ENCODE measurements at regions not wholly inside any gene's neighbourhood (a gene's known extent, or its start where the extent isn't known, plus 50 kb on each side); places are given as distances from the start of the nearest gene placed in this dataset.

- TF ChIP-seq, protein P1, sequence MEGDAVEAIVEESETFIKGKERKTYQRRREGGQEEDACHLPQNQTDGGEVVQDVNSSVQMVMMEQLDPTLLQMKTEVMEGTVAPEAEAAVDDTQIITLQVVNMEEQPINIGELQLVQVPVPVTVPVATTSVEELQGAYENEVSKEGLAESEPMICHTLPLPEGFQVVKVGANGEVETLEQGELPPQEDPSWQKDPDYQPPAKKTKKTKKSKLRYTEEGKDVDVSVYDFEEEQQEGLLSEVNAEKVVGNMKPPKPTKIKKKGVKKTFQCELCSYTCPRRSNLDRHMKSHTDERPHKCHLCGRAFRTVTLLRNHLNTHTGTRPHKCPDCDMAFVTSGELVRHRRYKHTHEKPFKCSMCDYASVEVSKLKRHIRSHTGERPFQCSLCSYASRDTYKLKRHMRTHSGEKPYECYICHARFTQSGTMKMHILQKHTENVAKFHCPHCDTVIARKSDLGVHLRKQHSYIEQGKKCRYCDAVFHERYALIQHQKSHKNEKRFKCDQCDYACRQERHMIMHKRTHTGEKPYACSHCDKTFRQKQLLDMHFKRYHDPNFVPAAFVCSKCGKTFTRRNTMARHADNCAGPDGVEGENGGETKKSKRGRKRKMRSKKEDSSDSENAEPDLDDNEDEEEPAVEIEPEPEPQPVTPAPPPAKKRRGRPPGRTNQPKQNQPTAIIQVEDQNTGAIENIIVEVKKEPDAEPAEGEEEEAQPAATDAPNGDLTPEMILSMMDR (conservative IDR thresholded peaks at IDR 0.05), result no peak
- TF ChIP-seq EZH2 (IDR thresholded peaks at IDR 0.05; ENCODE audit: low read depth), result no peak
Observed at GRCh38 chrX:80266979-80267378, 153.3 kb upstream of the TENT5D start.
